ENCODE measurements at regions not wholly inside any gene's neighbourhood (a gene's known extent, or its start where the extent isn't known, plus 50 kb on each side); places are given as distances from the start of the nearest gene placed in this dataset.

GRCh38 chr2:59314031-59314766, 1073.1 kb upstream of the FANCL start:
- Mint-ChIP-seq H3K27me3 (ENCODE audit: low read depth in 3 of 3) (peaks cover 0 to 5% (median 4%) of the 10 kb centered on the region in 3 donors), H3K4me1 (peaks cover 7 to 25% of the 10 kb centered on the region in 2 donors), H3K4me3 (peak overlapping the region in 4 of 5 donors; percentile 2 to 46 (median 30)), H3K36me3 (no peaks in the 10 kb centered on the region), H3K27ac (no peak overlapping the region), H3K9me3 (peaks cover 0 to 15% (median 2%) of the 10 kb centered on the region in 6 donors)
- peak; percentile 20 to 23 (median 23) for DNase-seq

- peak overlapping the region in 1 of 5 donors; percentile 30 for H3K4me3 Mint-ChIP-seq
- peaks cover 7 to 25% of the 10 kb centered on the region in 2 donors for H3K4me1 Mint-ChIP-seq
- H3K27me3 Mint-ChIP-seq (ENCODE audit: low read depth in 3 of 3), result peaks cover 0 to 5% (median 4%) of the 10 kb centered on the region in 3 donors
- peaks cover 0 to 15% (median 2%) of the 10 kb centered on the region in 6 donors for H3K9me3 Mint-ChIP-seq
- no peak for DNase-seq
- H3K36me3 Mint-ChIP-seq, result no peaks in the 10 kb centered on the region
- H3K27ac Mint-ChIP-seq, result no peak overlapping the region
These were observed 1072.1 kb upstream of the FANCL start for GRCh38 chr2:59312967-59313940.

GRCh38 chr2:59312029-59312428, 1070.9 kb upstream of the FANCL start:
- Mint-ChIP-seq H3K4me1 (peaks cover 7 to 33% of the 10 kb centered on the region in 2 donors), H3K27ac (no peak overlapping the region), H3K9me3 (peaks cover 0 to 15% (median 0%) of the 10 kb centered on the region in 6 donors), H3K4me3 (no peak overlapping the region), H3K27me3 (ENCODE audit: low read depth in 3 of 3) (peaks cover 0 to 5% (median 3%) of the 10 kb centered on the region in 3 donors), H3K36me3 (no peaks in the 10 kb centered on the region)
- no peak for DNase-seq

GRCh38 chr2:59308108-59308507, 1067.0 kb upstream of the FANCL start:
- peaks cover 0 to 13% of the 10 kb centered on the region in 2 donors for H3K4me1 Mint-ChIP-seq

GRCh38 chr2:59307196-59307595, 1066.1 kb upstream of the FANCL start:
- Mint-ChIP-seq H3K27me3 (ENCODE audit: low read depth in 3 of 3) (peaks cover 0 to 1% (median 0%) of the 10 kb centered on the region in 3 donors), H3K27ac (no peak overlapping the region), H3K36me3 (no peaks in the 10 kb centered on the region), H3K4me3 (no peak overlapping the region), H3K9me3 (peaks cover 0 to 5% (median 0%) of the 10 kb centered on the region in 6 donors), H3K4me1 (peaks cover 0 to 8% of the 10 kb centered on the region in 2 donors)
- DNase-seq, result no peak

More at GRCh38 chr2:59308108-59308507, 1067.0 kb upstream of the FANCL start:
- Mint-ChIP-seq H3K9me3 (peaks cover 0 to 5% (median 0%) of the 10 kb centered on the region in 6 donors), H3K27me3 (ENCODE audit: low read depth in 3 of 3) (peaks cover 0 to 3% (median 0%) of the 10 kb centered on the region in 3 donors), H3K27ac (no peak overlapping the region), H3K4me3 (no peak overlapping the region), H3K36me3 (no peaks in the 10 kb centered on the region)
- DNase-seq, result no peak

GRCh38 chr2:59303272-59303671, 1062.1 kb upstream of the FANCL start:
- Mint-ChIP-seq H3K27ac (no peak overlapping the region), H3K27me3 (ENCODE audit: low read depth in 3 of 3) (peaks cover 0 to 2% (median 1%) of the 10 kb centered on the region in 3 donors), H3K4me1 (peaks cover 0 to 8% of the 10 kb centered on the region in 2 donors), H3K4me3 (no peak overlapping the region), H3K36me3 (no peaks in the 10 kb centered on the region), H3K9me3 (peaks cover 0 to 5% (median 0%) of the 10 kb centered on the region in 6 donors)
- DNase-seq, result no peak

- no peak overlapping the region for H3K4me3 Mint-ChIP-seq
- peaks cover 0 to 5% (median 0%) of the 10 kb centered on the region in 6 donors for H3K9me3 Mint-ChIP-seq
- DNase-seq, result no peak
- peaks cover 0 to 2% (median 1%) of the 10 kb centered on the region in 3 donors for H3K27me3 Mint-ChIP-seq (ENCODE audit: low read depth in 3 of 3)
- no peak overlapping the region for H3K27ac Mint-ChIP-seq
- H3K4me1 Mint-ChIP-seq, result peaks cover 0 to 3% of the 10 kb centered on the region in 2 donors
- H3K36me3 Mint-ChIP-seq, result no peaks in the 10 kb centered on the region
These were observed 1061.6 kb upstream of the FANCL start for GRCh38 chr2:59302683-59303082.

GRCh38 chr2:59301466-59302402, 1060.6 kb upstream of the FANCL start:
- peaks cover 0 to 4% (median 0%) of the 10 kb centered on the region in 6 donors for H3K9me3 Mint-ChIP-seq
- H3K36me3 Mint-ChIP-seq, result no peaks in the 10 kb centered on the region

GRCh38 chr2:59297816-59298215, 1056.7 kb upstream of the FANCL start:
- no peak overlapping the region for H3K4me3 Mint-ChIP-seq
- no peaks in the 10 kb centered on the region for H3K4me1 Mint-ChIP-seq
- H3K27me3 Mint-ChIP-seq (ENCODE audit: low read depth in 3 of 3), result peaks cover 0 to 2% (median 0%) of the 10 kb centered on the region in 3 donors
- no peak overlapping the region for H3K27ac Mint-ChIP-seq
- H3K9me3 Mint-ChIP-seq, result peaks cover 0 to 2% (median 0%) of the 10 kb centered on the region in 6 donors
- no peaks in the 10 kb centered on the region for H3K36me3 Mint-ChIP-seq
- DNase-seq, result no peak

More at GRCh38 chr2:59301466-59302402, 1060.6 kb upstream of the FANCL start:
- peak in 2 of 3 donors; percentile 4 to 11 for DNase-seq
- H3K27ac Mint-ChIP-seq, result no peak overlapping the region
- H3K4me1 Mint-ChIP-seq, result no peaks in the 10 kb centered on the region
- H3K4me3 Mint-ChIP-seq, result no peak overlapping the region
- peaks cover 0 to 2% (median 0%) of the 10 kb centered on the region in 3 donors for H3K27me3 Mint-ChIP-seq (ENCODE audit: low read depth in 3 of 3)

GRCh38 chr2:59296279-59296678, 1055.2 kb upstream of the FANCL start:
- no peak overlapping the region for H3K27ac Mint-ChIP-seq

GRCh38 chr2:59295524-59296162, 1054.5 kb upstream of the FANCL start:
- H3K36me3 Mint-ChIP-seq, result no peaks in the 10 kb centered on the region
- no peak overlapping the region for H3K27ac Mint-ChIP-seq
- no peak for DNase-seq
- peaks cover 0 to 5% (median 0%) of the 10 kb centered on the region in 6 donors for H3K9me3 Mint-ChIP-seq
- H3K27me3 Mint-ChIP-seq (ENCODE audit: low read depth in 3 of 3), result peaks cover 0 to 6% (median 2%) of the 10 kb centered on the region in 3 donors
- H3K4me3 Mint-ChIP-seq, result no peak overlapping the region
- no peaks in the 10 kb centered on the region for H3K4me1 Mint-ChIP-seq

More at GRCh38 chr2:59296279-59296678, 1055.2 kb upstream of the FANCL start:
- Mint-ChIP-seq H3K27me3 (ENCODE audit: low read depth in 3 of 3) (peaks cover 0 to 6% (median 2%) of the 10 kb centered on the region in 3 donors), H3K36me3 (no peaks in the 10 kb centered on the region), H3K4me1 (no peaks in the 10 kb centered on the region), H3K9me3 (peaks cover 0 to 5% (median 0%) of the 10 kb centered on the region in 6 donors), H3K4me3 (no peak overlapping the region)
- no peak for DNase-seq

GRCh38 chr2:59288771-59289170, 1047.6 kb upstream of the FANCL start:
- Mint-ChIP-seq H3K4me1 (no peaks in the 10 kb centered on the region), H3K27me3 (ENCODE audit: low read depth in 3 of 3) (peaks cover 0 to 4% (median 2%) of the 10 kb centered on the region in 3 donors), H3K9me3 (peaks cover 2 to 14% (median 4%) of the 10 kb centered on the region in 6 donors), H3K36me3 (no peaks in the 10 kb centered on the region), H3K4me3 (no peak overlapping the region), H3K27ac (no peak overlapping the region)
- no peak for DNase-seq

Measured in immature natural killer cell (primary cell).